A673 (cell line): ENCODE measurements at regions not wholly inside any gene's neighbourhood (a gene's known extent, or its start where the extent isn't known, plus 50 kb on each side); places are given as distances from the start of the nearest gene placed in this dataset.

Source experiments
- BruUV-seq: library from RNA; stranded (reverse); fragments of 400-500 nt; replicated peaks from 2 replicates; lab custom pipeline; 2021; lab: Mats Ljungman, UMichigan
- CTCF ChIA-PET: fragments of 300-600 bp; sonication (Branson Sonifier 250); formaldehyde crosslinking; loops from one replicate; lab custom pipeline; 2022; ENCODE audit warnings: antibody characterized with exemption; lab: Charles Lee
- POLR2A ChIA-PET: fragments of 300-600 bp; sonication (Branson Sonifier 250); formaldehyde crosslinking; loops from one replicate; lab custom pipeline; 2022; ENCODE audit warnings: antibody characterized with exemption; ENCODE audit not compliant: low non-redundant PET; lab: Charles Lee
- DNase-seq: peaks from one replicate; pipeline ENCODE4 v3.0.0-alpha.2; 2015; ENCODE audit warnings: low spot score
- H3K27ac ChIP-seq: fragments of 200-600 bp; sonication (generic); 2 replicates; pipeline ENCODE4 v1.5.1; 2016; ENCODE audit warnings: mixed run types, low read depth, mild to moderate bottlenecking, mixed read lengths, antibody characterized with exemption, low read length; ENCODE audit not compliant: poor library complexity, severe bottlenecking
- H3K27me3 ChIP-seq: fragments of 200-600 bp; sonication (generic); replicated peaks from 2 replicates; pipeline ENCODE4 v1.6.1; 2017; ENCODE audit warnings: mixed run types, low read depth, mild to moderate bottlenecking, mixed read lengths, antibody characterized with exemption, low read length; ENCODE audit not compliant: insufficient read depth, poor library complexity
- H3K36me3 ChIP-seq: fragments of 200-600 bp; sonication (generic); 2 replicates; pipeline ENCODE4 v1.6.1; 2016; ENCODE audit warnings: mixed run types, mild to moderate bottlenecking, mixed read lengths, antibody characterized with exemption, low read length; ENCODE audit not compliant: insufficient read depth, poor library complexity, severe bottlenecking
- H3K4me1 ChIP-seq: fragments of 200-600 bp; sonication (generic); 2 replicates; pipeline ENCODE4 v1.6.1; 2017; ENCODE audit warnings: mixed run types, mild to moderate bottlenecking, mixed read lengths, antibody characterized with exemption, low read length; ENCODE audit not compliant: insufficient read depth, poor library complexity, severe bottlenecking
- H3K4me3 ChIP-seq: fragments of 200-600 bp; sonication (generic); 2 replicates; pipeline ENCODE4 v1.5.1; 2016; ENCODE audit warnings: low read depth, mixed run types, mild to moderate bottlenecking, mixed read lengths, low read length; ENCODE audit not compliant: poor library complexity, severe bottlenecking
- H3K9me3 ChIP-seq: fragments of 200-600 bp; sonication (generic); 2 replicates; pipeline ENCODE4 v1.6.1; 2016; ENCODE audit warnings: mixed run types, low read depth, mild to moderate bottlenecking, mixed read lengths, antibody characterized with exemption, low read length; ENCODE audit not compliant: poor library complexity, severe bottlenecking
- EZH2 ChIP-seq: fragments of 200-600 bp; sonication (generic); IDR thresholded peaks from 2 replicates; pipeline ENCODE4 v1.6.1; 2017; ENCODE audit warnings: borderline replicate concordance, low read depth, mild to moderate bottlenecking, mixed read lengths, antibody characterized with exemption, low read length; ENCODE audit not compliant: poor library complexity, severe bottlenecking
- intact Hi-C: fragments of 100-400 bp; cut with micrococcal nuclease; formaldehyde crosslinking; loops from one replicate; pipeline ENCODE4 v1.10.0; 2022; ENCODE audit not compliant: unreplicated experiment
- TF ChIP-seq, protein P1 (sequence below): fragments of 300-800, 200-600 bp; sonication (generic); conservative IDR thresholded peaks from 2 replicates; pipeline ENCODE4 v1.5.1; 2017; ENCODE audit warnings: low read depth, mild to moderate bottlenecking, antibody characterized with exemption, low read length, moderate library complexity, mixed read lengths

DNA sequence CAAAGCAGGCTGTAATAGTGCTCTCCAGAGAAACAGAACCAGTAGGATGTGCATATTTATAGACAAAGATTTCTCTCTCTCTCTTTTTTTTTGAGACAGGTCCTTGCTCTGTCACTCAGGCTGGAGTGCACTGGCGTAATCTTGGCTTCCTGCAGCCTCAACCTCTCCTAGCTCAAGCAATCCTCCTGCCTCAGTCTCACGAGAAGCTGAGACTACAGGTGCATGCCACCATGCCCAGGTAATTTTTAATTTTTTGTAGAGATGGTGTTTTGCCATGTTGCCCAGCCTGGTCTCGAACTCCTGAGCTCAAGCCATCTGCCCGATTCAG, 67.1 kb upstream of the CHD2 start:
- TF ChIP-seq EZH2: no peak
- TF ChIP-seq, protein P1, sequence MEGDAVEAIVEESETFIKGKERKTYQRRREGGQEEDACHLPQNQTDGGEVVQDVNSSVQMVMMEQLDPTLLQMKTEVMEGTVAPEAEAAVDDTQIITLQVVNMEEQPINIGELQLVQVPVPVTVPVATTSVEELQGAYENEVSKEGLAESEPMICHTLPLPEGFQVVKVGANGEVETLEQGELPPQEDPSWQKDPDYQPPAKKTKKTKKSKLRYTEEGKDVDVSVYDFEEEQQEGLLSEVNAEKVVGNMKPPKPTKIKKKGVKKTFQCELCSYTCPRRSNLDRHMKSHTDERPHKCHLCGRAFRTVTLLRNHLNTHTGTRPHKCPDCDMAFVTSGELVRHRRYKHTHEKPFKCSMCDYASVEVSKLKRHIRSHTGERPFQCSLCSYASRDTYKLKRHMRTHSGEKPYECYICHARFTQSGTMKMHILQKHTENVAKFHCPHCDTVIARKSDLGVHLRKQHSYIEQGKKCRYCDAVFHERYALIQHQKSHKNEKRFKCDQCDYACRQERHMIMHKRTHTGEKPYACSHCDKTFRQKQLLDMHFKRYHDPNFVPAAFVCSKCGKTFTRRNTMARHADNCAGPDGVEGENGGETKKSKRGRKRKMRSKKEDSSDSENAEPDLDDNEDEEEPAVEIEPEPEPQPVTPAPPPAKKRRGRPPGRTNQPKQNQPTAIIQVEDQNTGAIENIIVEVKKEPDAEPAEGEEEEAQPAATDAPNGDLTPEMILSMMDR: no peak
- BruUV-seq: no TSS peak
- Histone ChIP-seq H3K27ac (peak overlapping the region; percentile 97), H3K9me3 (no peaks in the 10 kb centered on the region), H3K36me3 (no peaks in the 10 kb centered on the region), H3K27me3 (no peaks in the 10 kb centered on the region), H3K4me1 (peaks cover 40% of the 10 kb centered on the region), H3K4me3 (no peak overlapping the region)
- ChIA-PET CTCF (no interaction called here), POLR2A (interaction anchor here (1.9 kb wide), 1 partner anchor 49 kb away, joined by 19 read pairs; no protein-coding TSS in a partner anchor)
- DNase-seq: no peak
- intact Hi-C loops: no loop called here

DNA sequence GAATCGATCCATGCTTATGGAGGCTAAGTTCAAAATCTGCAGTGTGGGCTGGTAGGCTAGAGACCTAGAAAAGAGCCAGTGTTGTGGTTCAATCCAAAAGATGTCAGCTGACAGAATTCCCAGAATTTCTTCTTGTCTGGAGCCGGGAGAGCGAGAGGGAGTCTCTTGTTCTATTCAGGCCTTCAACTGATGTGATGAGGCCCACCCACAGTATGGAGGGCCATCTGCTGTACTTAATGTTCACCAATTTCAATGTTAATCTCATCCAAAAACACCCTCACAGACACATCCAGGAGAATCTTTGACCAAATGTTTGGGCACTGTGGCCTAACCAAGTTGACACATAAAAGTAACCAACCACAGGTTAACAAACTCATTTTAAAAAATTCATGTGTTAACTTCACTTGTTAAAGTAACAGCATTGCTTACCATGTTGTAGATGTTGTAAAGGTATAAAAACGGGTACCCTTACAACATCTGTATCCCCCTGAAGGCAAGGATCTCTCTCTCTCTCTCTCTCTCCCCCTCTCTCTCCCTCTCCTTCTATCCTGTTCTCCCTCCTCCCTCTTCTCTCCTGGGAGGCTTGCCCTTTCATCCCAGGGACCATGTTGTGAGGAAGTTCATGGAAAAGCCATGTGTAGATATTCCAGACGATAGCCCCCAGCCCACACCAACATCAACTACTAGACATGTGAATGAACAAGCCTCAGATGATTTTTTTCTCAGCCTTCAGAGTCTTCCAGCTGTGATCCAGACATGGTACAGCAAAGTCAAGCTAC, 66.4 kb upstream of the CHD2 start:
- peaks cover 40% of the 10 kb centered on the region for H3K4me1 ChIP-seq

DNA sequence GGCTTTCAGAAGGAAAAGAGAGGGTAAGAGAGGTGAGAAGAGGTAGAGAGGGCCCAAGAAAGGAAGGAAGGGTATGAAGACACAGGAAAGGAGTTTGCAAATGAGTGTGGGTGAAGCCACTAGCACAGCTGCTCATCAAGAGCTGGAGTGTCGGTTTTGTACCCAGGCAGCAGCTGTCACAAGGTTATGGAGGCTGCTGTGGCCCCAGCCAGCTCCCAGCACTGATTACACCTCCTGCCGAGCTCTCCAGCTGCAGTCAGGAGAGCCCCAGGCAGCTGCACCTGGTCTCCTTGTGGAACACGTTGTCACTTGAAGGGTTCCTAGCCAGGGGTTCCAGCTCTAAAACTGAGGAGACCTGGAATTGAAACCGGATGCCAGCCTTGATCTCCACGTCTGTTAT, 60.4 kb upstream of the CHD2 start:
- H3K27me3 ChIP-seq: no peaks in the 10 kb centered on the region
- no TSS peak for BruUV-seq
- intact Hi-C loops: no loop called here
- no peaks in the 10 kb centered on the region for H3K36me3 ChIP-seq
- H3K27ac ChIP-seq: no peak overlapping the region
- DNase-seq: no peak
- TF ChIP-seq EZH2: no peak
- TF ChIP-seq, protein P1: no peak
- peaks cover 2% of the 10 kb centered on the region for H3K4me1 ChIP-seq
- ChIA-PET POLR2A (no interaction called here), CTCF (no interaction called here)
- no peaks in the 10 kb centered on the region for H3K9me3 ChIP-seq
- no peak overlapping the region for H3K4me3 ChIP-seq

More for the DNA sequence above, 66.4 kb upstream of the CHD2 start:
- no TSS peak for BruUV-seq
- H3K27me3 ChIP-seq: no peaks in the 10 kb centered on the region
- H3K9me3 ChIP-seq: no peaks in the 10 kb centered on the region
- CTCF ChIA-PET: no interaction called here
- TF ChIP-seq, protein P1: no peak
- no peak for TF ChIP-seq EZH2
- intact Hi-C loops: no loop called here
- H3K27ac ChIP-seq: peak overlapping the region; percentile 97
- POLR2A ChIA-PET: no interaction called here
- no peak for DNase-seq
- H3K36me3 ChIP-seq: no peaks in the 10 kb centered on the region
- H3K4me3 ChIP-seq: no peak overlapping the region
